Hepatocyte (in vitro differentiated cells): ENCODE measurements at regions not wholly inside any gene's neighbourhood (a gene's known extent, or its start where the extent isn't known, plus 50 kb on each side); places are given as distances from the start of the nearest gene placed in this dataset.

Experiments used
- DNase-seq: peaks from one replicate; pipeline ENCODE4 v3.0.0-alpha.2; 2016; ENCODE audit warnings: low spot score
- H2AFZ ChIP-seq: fragments of 200-600 bp; sonication (generic); 2 replicates; pipeline ENCODE4 v1.6.0; 2016; ENCODE audit warnings: antibody characterized with exemption, mild to moderate bottlenecking
- H3K27ac ChIP-seq: fragments of 200-600 bp; sonication (generic); 2 replicates; pipeline ENCODE4 v1.5.1; 2016; ENCODE audit warnings: mild to moderate bottlenecking
- H3K27me3 ChIP-seq: fragments of 200-600 bp; sonication (generic); 2 replicates; pipeline ENCODE4 v1.6.1; 2016
- H3K36me3 ChIP-seq: fragments of 200-600 bp; sonication (generic); replicated peaks from 2 replicates; pipeline ENCODE4 v1.5.1; 2016; ENCODE audit warnings: low read depth; ENCODE audit not compliant: insufficient read depth
- H3K4me1 ChIP-seq: fragments of 200-600 bp; sonication (generic); 2 replicates; pipeline ENCODE4 v1.5.1; 2016; ENCODE audit warnings: mild to moderate bottlenecking, moderate library complexity; ENCODE audit not compliant: insufficient read depth
- H3K4me2 ChIP-seq: fragments of 200-600 bp; sonication (generic); 2 replicates; pipeline ENCODE4 v1.6.0; 2016
- H3K4me3 ChIP-seq: fragments of 200-600 bp; sonication (generic); 2 replicates; pipeline ENCODE4 v1.5.1; 2016; ENCODE audit warnings: mild to moderate bottlenecking
- H3K79me2 ChIP-seq: fragments of 200-600 bp; sonication (generic); 2 replicates; pipeline ENCODE4 v1.6.0; 2017; ENCODE audit warnings: mild to moderate bottlenecking
- H3K9me2 ChIP-seq: fragments of 200-600 bp; sonication (generic); replicated peaks from 2 replicates; pipeline ENCODE4 v1.6.0; 2017; ENCODE audit warnings: mild to moderate bottlenecking; ENCODE audit not compliant: insufficient read depth
- H3K9me3 ChIP-seq: fragments of 200-600 bp; sonication (generic); 2 replicates; pipeline ENCODE4 v1.5.1; 2016; ENCODE audit warnings: low read depth, mild to moderate bottlenecking
- H4K20me1 ChIP-seq: fragments of 200-600 bp; sonication (generic); 2 replicates; pipeline ENCODE4 v1.6.0; 2016; ENCODE audit warnings: mild to moderate bottlenecking; ENCODE audit not compliant: insufficient read depth, poor library complexity, severe bottlenecking
- CTCF ChIP-seq: fragments of 200-600 bp; sonication (generic); IDR thresholded peaks from 2 replicates; pipeline ENCODE4 v1.5.1; 2016; ENCODE audit warnings: antibody characterized with exemption, mild to moderate bottlenecking; ENCODE audit not compliant: poor library complexity
- EZH2 ChIP-seq: fragments of 200-600 bp; sonication (generic); IDR thresholded peaks from 2 replicates; pipeline ENCODE4 v1.6.1; 2016; ENCODE audit warnings: antibody characterized with exemption, mild to moderate bottlenecking, borderline replicate concordance
- EZH2phosphoT487 ChIP-seq: fragments of 200-600 bp; sonication (generic); IDR thresholded peaks from one replicate; pipeline ENCODE4 v1.6.1; 2018; ENCODE audit warnings: antibody characterized with exemption, mild to moderate bottlenecking, low read depth, moderate library complexity; ENCODE audit not compliant: unreplicated experiment, severe bottlenecking
- WGBS: methylation state at CpG from one replicate; pipeline ENCODE4 v1.1.6; 2016; ENCODE audit warnings: low lambda C conversion rate; ENCODE audit errors: missing lambda C conversion rate; 5-methylcytosine and 5-hydroxymethylcytosine counted together

- H3K4me1 ChIP-seq = no peaks in the 10 kb centered on the region
Observed at GRCh38 chr4:57270346-57270745, 160.2 kb upstream of the IGFBP7 start.

GRCh38 chr4:57265831-57266582, 155.8 kb upstream of the IGFBP7 start:
- no peaks in the 10 kb centered on the region for H3K9me2 ChIP-seq
- TF ChIP-seq CTCF (no peak), EZH2phosphoT487 (no peak), EZH2 (no peak)
- no peak overlapping the region for H3K4me2 ChIP-seq
- H3K36me3 ChIP-seq = no peaks in the 10 kb centered on the region
- WGBS = 50% methylated on average over 6 of the region's 6 CpGs
- no peaks in the 10 kb centered on the region for H3K9me3 ChIP-seq
- H3K4me3 ChIP-seq = no peak overlapping the region
- no peaks in the 10 kb centered on the region for H3K27me3 ChIP-seq
- DNase-seq = no peak
- H4K20me1 ChIP-seq = no peaks in the 10 kb centered on the region
- H3K4me1 ChIP-seq = no peaks in the 10 kb centered on the region
- no peaks in the 10 kb centered on the region for H3K79me2 ChIP-seq
- no peak overlapping the region for H3K27ac ChIP-seq
- H2AFZ ChIP-seq = no peak overlapping the region

More at GRCh38 chr4:57270346-57270745, 160.2 kb upstream of the IGFBP7 start:
- H3K9me2 ChIP-seq = no peaks in the 10 kb centered on the region
- no peaks in the 10 kb centered on the region for H3K79me2 ChIP-seq
- no peak overlapping the region for H3K27ac ChIP-seq
- no peaks in the 10 kb centered on the region for H4K20me1 ChIP-seq
- H3K4me3 ChIP-seq = no peak overlapping the region
- H3K9me3 ChIP-seq = no peaks in the 10 kb centered on the region
- H3K27me3 ChIP-seq = no peaks in the 10 kb centered on the region
- DNase-seq = peak; percentile 26
- H2AFZ ChIP-seq = no peak overlapping the region
- no peaks in the 10 kb centered on the region for H3K36me3 ChIP-seq
- no peak for TF ChIP-seq EZH2phosphoT487
- no peak for TF ChIP-seq EZH2
- no peak for TF ChIP-seq CTCF
- 62% methylated on average over 7 of the region's 7 CpGs for WGBS
- no peak overlapping the region for H3K4me2 ChIP-seq

GRCh38 chr4:57254754-57255153, 144.6 kb upstream of the IGFBP7 start:
- no peak for DNase-seq
- H3K9me3 ChIP-seq = no peaks in the 10 kb centered on the region
- H3K4me2 ChIP-seq = no peak overlapping the region
- H4K20me1 ChIP-seq = no peaks in the 10 kb centered on the region
- no peak overlapping the region for H3K27ac ChIP-seq
- TF ChIP-seq EZH2 (no peak), EZH2phosphoT487 (no peak), CTCF (no peak)
- H3K4me1 ChIP-seq = no peaks in the 10 kb centered on the region
- H3K79me2 ChIP-seq = no peaks in the 10 kb centered on the region
- no peak overlapping the region for H2AFZ ChIP-seq
- no peak overlapping the region for H3K4me3 ChIP-seq
- H3K36me3 ChIP-seq = no peaks in the 10 kb centered on the region
- no peaks in the 10 kb centered on the region for H3K27me3 ChIP-seq
- no peaks in the 10 kb centered on the region for H3K9me2 ChIP-seq

GRCh38 chr4:57249083-57249482, 138.9 kb upstream of the IGFBP7 start:
- Histone ChIP-seq H3K27ac (no peak overlapping the region), H3K36me3 (no peaks in the 10 kb centered on the region), H2AFZ (no peak overlapping the region), H3K9me2 (no peaks in the 10 kb centered on the region), H3K4me2 (no peak overlapping the region), H3K27me3 (no peaks in the 10 kb centered on the region), H3K9me3 (no peaks in the 10 kb centered on the region), H3K79me2 (no peaks in the 10 kb centered on the region), H3K4me1 (no peaks in the 10 kb centered on the region), H4K20me1 (no peaks in the 10 kb centered on the region), H3K4me3 (no peak overlapping the region)
- 35% methylated on average over 1 of the region's 1 CpG for WGBS
- DNase-seq = no peak
- TF ChIP-seq EZH2 (no peak), CTCF (no peak), EZH2phosphoT487 (no peak)
